Lower leg skin (tissue), 3 donors: ENCODE measurements at regions not wholly inside any gene's neighbourhood (a gene's known extent, or its start where the extent isn't known, plus 50 kb on each side); places are given as distances from the start of the nearest gene placed in this dataset.

ENCODE experiments used
- CTCF ChIP-seq, 3 donors: fragments of 450-650 bp; IDR thresholded peaks; one replicate each; pipeline ENCODE4 v1.5.1; 2016; ENCODE audit warnings: antibody characterized with exemption in 3 of 3, mild to moderate bottlenecking in 3 of 3, moderate library complexity in 2 of 3
- POLR2A ChIP-seq, 2 donors: fragments of 450-650 bp; IDR thresholded peaks; one replicate each; pipeline ENCODE4 v1.6.1; 2016 to 2017; ENCODE audit warnings: antibody characterized with exemption in 2 of 2, mild to moderate bottlenecking in 1 of 2, moderate library complexity in 1 of 2

GRCh38 chr2:13354031-13354430, 637.3 kb downstream of the TRIB2 start:
- TF ChIP-seq CTCF (IDR thresholded peaks at IDR 0.05): no peak
- no peak for TF ChIP-seq POLR2A (IDR thresholded peaks at IDR 0.05)
